GM12878 (cell line): ENCODE measurements at regions not wholly inside any gene's neighbourhood (a gene's known extent, or its start where the extent isn't known, plus 50 kb on each side); places are given as distances from the start of the nearest gene placed in this dataset.

Experiments
- ATAC-seq: fragments of 200-7000 bp; cut with Tn5 transposase; 3 replicates; pipeline ENCODE4 v1.9.1; 2020; ENCODE audit warnings: mild to moderate bottlenecking, moderate library complexity
- BruUV-seq: library from RNA; stranded (reverse); fragments of 400-500 nt; replicated peaks from 2 replicates; lab custom pipeline; 2021; lab: Mats Ljungman, UMichigan
- CTCF ChIA-PET: fragments of 300-600 bp; sonication (Branson Sonifier 250); formaldehyde crosslinking; extraction: SDS; loops from one replicate; lab custom pipeline; 2021; ENCODE audit warnings: inconsistent platforms; lab: Yijun Ruan, JAX
- POLR2A ChIA-PET: fragments of 350-600 bp; formaldehyde crosslinking; extraction: SDS; loops from one replicate; lab custom pipeline; 2021; ENCODE audit warnings: inconsistent platforms; lab: Charles Lee
- RAD21 ChIA-PET: fragments of 300-600 bp; sonication (Branson Sonifier 250); formaldehyde crosslinking; loops from one replicate; lab custom pipeline; 2023; ENCODE audit warnings: antibody characterized with exemption; ENCODE audit not compliant: unreplicated experiment; lab: Charles Lee
- SMC1A ChIA-PET: fragments of 300-600 bp; sonication (Branson Sonifier 250); formaldehyde crosslinking; loops from one replicate; lab custom pipeline; 2023; ENCODE audit not compliant: unreplicated experiment, uncharacterized antibody; lab: Charles Lee
- DNase-seq: peaks from one replicate; pipeline ENCODE4 v3.0.0-alpha.2; 2011; ENCODE audit warnings: low read depth, low spot score
- FAIRE-seq: peaks from 3 replicates; lab custom pipeline; 2011; peaks lifted over from hg19 to GRCh38; lab: Jason Lieb, UNC
- H2AFZ ChIP-seq: 2 replicates; pipeline ENCODE4 v1.6.0; 2011; ENCODE audit warnings: low read depth, low read length, control low read depth; ENCODE audit not compliant: control insufficient read depth
- H3K27ac ChIP-seq: 2 replicates; pipeline ENCODE4 v1.5.1; 2011; ENCODE audit warnings: control low read depth; ENCODE audit not compliant: control insufficient read depth, insufficient read depth
- H3K27me3 ChIP-seq, 2 experiments: replicated peaks in 1 of 2; 2 replicates each; pipeline versions ENCODE4 v1.6.0 to v1.6.1; 2011; ENCODE audit warnings: low read length in 1 of 2; ENCODE audit not compliant: control insufficient read depth in 2 of 2, insufficient read depth in 2 of 2
- H3K36me3 ChIP-seq, 2 experiments: 2 replicates each; pipeline ENCODE4 v1.5.1; 2011; ENCODE audit warnings: low read length in 1 of 2; ENCODE audit not compliant: control insufficient read depth in 2 of 2, insufficient read depth in 2 of 2
- H3K4me1 ChIP-seq: 2 replicates; pipeline ENCODE4 v1.6.1; 2011; ENCODE audit warnings: mild to moderate bottlenecking, low read length, moderate library complexity, mixed read lengths; ENCODE audit not compliant: control insufficient read depth, insufficient read depth
- H3K4me2 ChIP-seq: 2 replicates; pipeline ENCODE4 v1.6.0; 2011; ENCODE audit warnings: control low read depth; ENCODE audit not compliant: control insufficient read depth, insufficient read depth
- H3K4me3 ChIP-seq: fragments of 200-600 bp; sonication (generic); 2 replicates; pipeline ENCODE4 v1.5.1; 2016
- H3K79me2 ChIP-seq: 2 replicates; pipeline ENCODE4 v1.6.0; 2011; ENCODE audit warnings: low read length; ENCODE audit not compliant: control insufficient read depth, insufficient read depth
- H3K9ac ChIP-seq: 2 replicates; pipeline ENCODE4 v1.8.0; 2011; ENCODE audit warnings: low read length, control low read depth, mixed read lengths; ENCODE audit not compliant: control insufficient read depth, insufficient read depth
- H3K9me3 ChIP-seq: replicated peaks from 3 replicates; pipeline ENCODE4 v1.5.1; 2011; ENCODE audit warnings: mild to moderate bottlenecking, low read length; ENCODE audit not compliant: control insufficient read depth, insufficient read depth
- H4K20me1 ChIP-seq: 2 replicates; pipeline ENCODE4 v1.6.0; 2011; ENCODE audit not compliant: control insufficient read depth, insufficient read depth
- BCL11A ChIP-seq: IDR thresholded peaks from 2 replicates; pipeline ENCODE4 v1.6.1; 2011; ENCODE audit warnings: low read depth, low read length
- SMARCA5 ChIP-seq: fragments of 450-650 bp; IDR thresholded peaks from 2 replicates; pipeline ENCODE4 v1.6.1; 2017; ENCODE audit warnings: mild to moderate bottlenecking
- ZNF24 ChIP-seq: fragments of 450-650 bp; IDR thresholded peaks from 2 replicates; pipeline ENCODE4 v1.6.1; 2017; ENCODE audit warnings: antibody characterized with exemption, mild to moderate bottlenecking
- WGBS: methylation state at CpG from one replicate; pipeline ENCODE4 v1.1.6; 2016; ENCODE audit warnings: low lambda C conversion rate; ENCODE audit not compliant: insufficient replicate concordance, insufficient coverage; ENCODE audit errors: missing lambda C conversion rate; 5-methylcytosine and 5-hydroxymethylcytosine counted together
- in situ Hi-C: fragments of 300-500 bp; cut with MboI; formaldehyde crosslinking; loops from 9 replicates; pipeline ENCODE4 v1.14.3; 2018; ENCODE audit warnings: mixed read lengths
- intact Hi-C: fragments of 100-400 bp; cut with micrococcal nuclease; formaldehyde crosslinking; loops from one replicate; pipeline ENCODE4 v1.14.2; 2022; ENCODE audit not compliant: unreplicated experiment
- TF ChIP-seq, protein P1 (sequence below): IDR thresholded peaks from 2 replicates; pipeline ENCODE4 v1.6.1; 2012; ENCODE audit warnings: low read depth, low read length, improper control_type of control experiment
- TF ChIP-seq, protein P2 (sequence below): fragments of 450-650 bp; formaldehyde crosslinking; IDR thresholded peaks from 2 replicates; pipeline ENCODE4 v1.4.0; 2022; ENCODE audit warnings: mild to moderate bottlenecking, moderate library complexity

DNA sequence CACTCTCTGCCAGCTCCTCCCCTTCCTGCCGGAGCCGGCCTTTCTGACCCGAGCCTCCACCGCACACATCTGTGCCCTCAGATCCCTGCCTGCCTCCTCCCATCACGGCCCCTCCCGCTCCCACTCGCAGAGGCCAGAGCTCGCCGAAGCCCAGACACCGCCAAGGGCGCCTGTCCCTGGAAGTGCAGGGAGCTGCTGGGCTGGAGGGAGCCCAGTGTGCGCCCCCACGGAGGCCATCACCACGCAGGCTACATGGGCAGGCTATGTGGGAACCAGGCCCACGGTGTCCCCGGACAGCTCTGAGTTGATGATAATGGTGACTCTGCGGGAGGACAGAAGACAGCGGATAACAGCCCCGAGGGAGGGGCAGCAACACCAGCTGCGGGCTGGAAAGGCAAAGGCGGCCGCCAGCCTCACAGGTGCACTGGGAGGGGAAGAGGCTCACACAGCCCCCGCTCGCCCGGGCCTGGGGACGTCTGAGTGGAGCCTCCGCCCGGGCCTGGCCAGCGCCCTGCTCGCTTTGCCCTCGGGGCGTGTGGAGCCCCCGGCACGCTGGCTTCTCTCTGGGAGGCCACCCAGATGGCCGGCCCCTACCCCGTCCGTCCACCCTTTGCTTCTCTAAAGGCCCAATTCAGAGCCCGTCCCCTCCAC is 154.9 kb downstream of the DLL1 start:
- SMC1A ChIA-PET = no interaction called here
- POLR2A ChIA-PET = no interaction called here
- H3K9ac ChIP-seq = no peak overlapping the region
- no peaks in the 10 kb centered on the region for H4K20me1 ChIP-seq
- no peaks in the 10 kb centered on the region for H3K79me2 ChIP-seq
- RAD21 ChIA-PET = no interaction called here
- no peaks in the 10 kb centered on the region for H3K27me3 ChIP-seq
- in situ Hi-C loops = no loop called here
- no peak for ATAC-seq
- no peak overlapping the region for H2AFZ ChIP-seq
- no peak overlapping the region for H3K4me2 ChIP-seq
- no peaks in the 10 kb centered on the region for H3K36me3 ChIP-seq
- WGBS = 79% methylated on average over 23 of the region's 38 CpGs
- TF ChIP-seq ZNF24 (no peak), SMARCA5 (no peak), BCL11A (no peak)
- TF ChIP-seq, protein P1, sequence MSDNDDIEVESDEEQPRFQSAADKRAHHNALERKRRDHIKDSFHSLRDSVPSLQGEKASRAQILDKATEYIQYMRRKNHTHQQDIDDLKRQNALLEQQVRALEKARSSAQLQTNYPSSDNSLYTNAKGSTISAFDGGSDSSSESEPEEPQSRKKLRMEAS = no peak
- TF ChIP-seq, protein P2, sequence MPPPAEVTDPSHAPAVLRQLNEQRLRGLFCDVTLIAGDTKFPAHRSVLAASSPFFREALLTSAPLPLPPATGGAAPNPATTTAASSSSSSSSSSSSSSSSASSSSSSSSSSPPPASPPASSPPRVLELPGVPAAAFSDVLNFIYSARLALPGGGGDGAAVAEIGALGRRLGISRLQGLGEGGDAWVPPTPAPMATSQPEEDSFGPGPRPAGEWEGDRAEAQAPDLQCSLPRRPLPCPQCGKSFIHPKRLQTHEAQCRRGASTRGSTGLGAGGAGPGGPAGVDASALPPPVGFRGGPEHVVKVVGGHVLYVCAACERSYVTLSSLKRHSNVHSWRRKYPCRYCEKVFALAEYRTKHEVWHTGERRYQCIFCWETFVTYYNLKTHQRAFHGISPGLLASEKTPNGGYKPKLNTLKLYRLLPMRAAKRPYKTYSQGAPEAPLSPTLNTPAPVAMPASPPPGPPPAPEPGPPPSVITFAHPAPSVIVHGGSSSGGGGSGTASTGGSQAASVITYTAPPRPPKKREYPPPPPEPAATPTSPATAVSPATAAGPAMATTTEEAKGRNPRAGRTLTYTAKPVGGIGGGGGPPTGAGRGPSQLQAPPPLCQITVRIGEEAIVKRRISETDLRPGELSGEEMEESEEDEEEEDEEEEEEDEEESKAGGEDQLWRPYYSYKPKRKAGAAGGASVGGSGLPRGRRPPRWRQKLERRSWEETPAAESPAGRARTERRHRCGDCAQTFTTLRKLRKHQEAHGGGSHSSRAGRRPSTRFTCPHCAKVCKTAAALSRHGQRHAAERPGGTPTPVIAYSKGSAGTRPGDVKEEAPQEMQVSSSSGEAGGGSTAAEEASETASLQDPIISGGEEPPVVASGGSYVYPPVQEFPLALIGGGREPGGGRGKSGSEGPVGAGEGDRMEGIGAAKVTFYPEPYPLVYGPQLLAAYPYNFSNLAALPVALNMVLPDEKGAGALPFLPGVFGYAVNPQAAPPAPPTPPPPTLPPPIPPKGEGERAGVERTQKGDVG (CRISPR knock-in tag) = no peak
- no peak overlapping the region for H3K4me3 ChIP-seq
- no peak for FAIRE-seq
- no peak overlapping the region for H3K27ac ChIP-seq
- intact Hi-C loops = no loop called here
- no peaks in the 10 kb centered on the region; the same call in 2 of the 3 replicates for H3K9me3 ChIP-seq
- no TSS peak for BruUV-seq
- CTCF ChIA-PET = no interaction called here
- H3K4me1 ChIP-seq = no peaks in the 10 kb centered on the region
- DNase-seq = no peak
